OCI-LY7 (cell line): ENCODE measurements at regions not wholly inside any gene's neighbourhood (a gene's known extent, or its start where the extent isn't known, plus 50 kb on each side); places are given as distances from the start of the nearest gene placed in this dataset.

Source experiments
- BruUV-seq: library from RNA; stranded (reverse); fragments of 400-500 nt; replicated peaks from 2 replicates; lab custom pipeline; 2021; lab: Mats Ljungman, UMichigan
- CTCF ChIA-PET: fragments of 300-600 bp; sonication (Branson Sonifier 250); formaldehyde crosslinking; loops from one replicate; lab custom pipeline; 2022; ENCODE audit warnings: antibody characterized with exemption; ENCODE audit not compliant: unreplicated experiment; lab: Charles Lee
- POLR2A ChIA-PET: fragments of 300-600 bp; sonication (Branson Sonifier 250); formaldehyde crosslinking; loops from one replicate; lab custom pipeline; 2022; ENCODE audit warnings: antibody characterized with exemption; lab: Charles Lee
- DNase-seq: peaks from one replicate; pipeline ENCODE4 v3.0.0-alpha.2; 2015; ENCODE audit warnings: low spot score
- H2AFZ ChIP-seq: fragments of 200-600 bp; sonication (generic), shearing (Covaris generic); 2 replicates; pipeline ENCODE4 v1.6.1; 2014; ENCODE audit warnings: mild to moderate bottlenecking, antibody characterized with exemption, low read length, moderate library complexity
- H3K27ac ChIP-seq: fragments of 200-600 bp; sonication (generic); 2 replicates; pipeline ENCODE4 v1.5.1; 2014; ENCODE audit warnings: mixed run types, low read depth, mild to moderate bottlenecking, moderate library complexity, low read length, inconsistent platforms; ENCODE audit not compliant: poor library complexity, severe bottlenecking
- H3K36me3 ChIP-seq: fragments of 200-600 bp; sonication (generic); 2 replicates; pipeline ENCODE4 v1.6.1; 2014; ENCODE audit warnings: mild to moderate bottlenecking, antibody characterized with exemption, low read length, moderate library complexity, mixed read lengths; ENCODE audit not compliant: insufficient read depth
- H3K4me1 ChIP-seq: fragments of 200-600 bp; sonication (generic); 2 replicates; pipeline ENCODE4 v1.5.1; 2014; ENCODE audit warnings: mild to moderate bottlenecking, low read length; ENCODE audit not compliant: insufficient read depth, poor library complexity, severe bottlenecking
- H3K4me2 ChIP-seq: fragments of 200-600 bp; sonication (generic); 2 replicates; pipeline ENCODE4 v1.6.1; 2014; ENCODE audit warnings: mild to moderate bottlenecking, low read length
- H3K4me3 ChIP-seq: fragments of 200-600 bp; sonication (generic); 2 replicates; pipeline ENCODE4 v1.5.1; 2014; ENCODE audit warnings: mild to moderate bottlenecking, low read depth, low read length; ENCODE audit not compliant: poor library complexity, severe bottlenecking
- H3K79me2 ChIP-seq: fragments of 200-600 bp; sonication (generic); 2 replicates; pipeline ENCODE4 v1.6.1; 2016; ENCODE audit warnings: low read depth, mild to moderate bottlenecking, low read length, moderate library complexity, mixed read lengths; ENCODE audit not compliant: insufficient read depth
- H3K9me2 ChIP-seq: fragments of 200-600 bp; sonication (generic); 2 replicates; pipeline ENCODE4 v1.6.1; 2016; ENCODE audit warnings: mild to moderate bottlenecking, low read length, mixed read lengths; ENCODE audit not compliant: insufficient read depth
- H3K9me3 ChIP-seq: fragments of 200-600 bp; sonication (generic); 2 replicates; pipeline ENCODE4 v1.6.1; 2014; ENCODE audit warnings: mild to moderate bottlenecking, mixed run types, low read length, mixed read lengths
- H4K20me1 ChIP-seq: fragments of 200-600 bp; sonication (generic); 2 replicates; pipeline ENCODE4 v1.6.1; 2014; ENCODE audit warnings: mild to moderate bottlenecking, antibody characterized with exemption, low read length, moderate library complexity, mixed read lengths; ENCODE audit not compliant: insufficient read depth
- CTCF ChIP-seq: fragments of 200-600 bp; sonication (generic); conservative IDR thresholded peaks from 2 replicates; pipeline ENCODE4 v1.5.1; 2014; ENCODE audit warnings: mild to moderate bottlenecking, antibody characterized with exemption, low read length, moderate library complexity, mixed read lengths
- EZH2phosphoT487 ChIP-seq: fragments of 200-600 bp; sonication (generic); IDR thresholded peaks from 2 replicates; pipeline ENCODE4 v1.6.1; 2018; ENCODE audit warnings: low read depth, borderline replicate concordance, mild to moderate bottlenecking, mixed run types, antibody characterized with exemption, low read length, moderate library complexity, mixed read lengths
- intact Hi-C: fragments of 100-400 bp; cut with micrococcal nuclease; formaldehyde crosslinking; loops from one replicate; pipeline ENCODE4 v1.10.0; 2022; ENCODE audit not compliant: unreplicated experiment

DNA sequence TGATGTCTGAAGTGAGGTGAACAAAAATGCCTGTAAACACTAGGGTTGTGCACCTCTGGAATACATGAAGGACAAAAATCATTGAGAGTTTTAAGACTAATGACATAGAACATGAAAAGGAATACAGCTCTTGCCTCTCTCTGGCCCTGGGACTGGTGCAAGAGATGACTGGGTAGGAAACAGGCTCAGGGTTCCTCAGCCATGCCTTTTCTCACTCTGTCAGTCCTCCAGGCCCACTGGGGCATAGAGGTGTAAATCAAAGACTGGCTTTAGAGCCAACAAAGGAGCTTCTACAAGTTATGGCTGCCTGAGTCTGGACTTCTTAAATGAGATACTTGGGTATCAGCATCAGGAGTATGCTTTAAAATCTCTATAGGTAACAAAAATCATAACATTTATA is 554.7 kb upstream of the KCNMB2 start:
- TF ChIP-seq EZH2phosphoT487 (no peak), CTCF (no peak)
- H3K36me3 ChIP-seq: no peaks in the 10 kb centered on the region
- H4K20me1 ChIP-seq: no peaks in the 10 kb centered on the region
- no peaks in the 10 kb centered on the region for H3K9me3 ChIP-seq
- no TSS peak for BruUV-seq
- no peaks in the 10 kb centered on the region for H3K79me2 ChIP-seq
- no peak for DNase-seq
- no peak overlapping the region for H3K4me2 ChIP-seq
- CTCF ChIA-PET: no interaction called here
- no peak overlapping the region for H3K4me3 ChIP-seq
- no peaks in the 10 kb centered on the region for H3K9me2 ChIP-seq
- intact Hi-C loops: no loop called here
- no peak overlapping the region for H3K27ac ChIP-seq
- POLR2A ChIA-PET: no interaction called here
- no peaks in the 10 kb centered on the region for H3K4me1 ChIP-seq
- no peak overlapping the region for H2AFZ ChIP-seq

DNA sequence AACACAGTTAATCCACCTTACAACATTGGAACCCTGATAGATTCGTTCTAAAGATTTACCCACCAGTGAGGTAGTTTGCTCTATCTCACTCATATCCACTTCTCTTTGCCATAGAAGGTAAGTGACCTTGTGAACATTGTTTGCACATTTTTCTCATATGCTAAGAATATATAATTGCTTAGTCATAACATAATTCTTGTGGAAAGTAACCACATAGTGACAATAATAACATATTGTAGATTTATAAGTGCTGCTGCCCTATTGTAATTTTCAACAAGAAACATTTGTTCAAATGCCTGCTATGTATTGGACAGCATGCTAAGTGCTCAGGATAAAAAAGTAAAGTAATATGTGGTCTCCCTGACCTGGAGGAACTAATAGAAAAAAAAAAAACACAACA is 554.2 kb upstream of the KCNMB2 start:
- intact Hi-C loops: no loop called here
- TF ChIP-seq CTCF: no peak
- TF ChIP-seq EZH2phosphoT487: no peak
- H3K4me3 ChIP-seq: no peak overlapping the region
- H3K79me2 ChIP-seq: no peaks in the 10 kb centered on the region
- no TSS peak for BruUV-seq
- no peak for DNase-seq
- H3K4me2 ChIP-seq: no peak overlapping the region
- no peaks in the 10 kb centered on the region for H4K20me1 ChIP-seq
- no peaks in the 10 kb centered on the region for H3K4me1 ChIP-seq
- no peaks in the 10 kb centered on the region for H3K9me3 ChIP-seq
- ChIA-PET POLR2A (no interaction called here), CTCF (no interaction called here)
- H2AFZ ChIP-seq: no peak overlapping the region
- no peaks in the 10 kb centered on the region for H3K36me3 ChIP-seq
- H3K9me2 ChIP-seq: no peaks in the 10 kb centered on the region
- H3K27ac ChIP-seq: no peak overlapping the region

GRCh38 chr3:177983320-177983719 is 552.9 kb upstream of the KCNMB2 start:
- Histone ChIP-seq H2AFZ (no peak overlapping the region), H3K9me3 (no peaks in the 10 kb centered on the region), H3K4me3 (no peak overlapping the region), H3K27ac (no peak overlapping the region), H3K4me2 (no peak overlapping the region), H3K9me2 (no peaks in the 10 kb centered on the region), H3K79me2 (no peaks in the 10 kb centered on the region), H4K20me1 (no peaks in the 10 kb centered on the region), H3K4me1 (no peaks in the 10 kb centered on the region), H3K36me3 (no peaks in the 10 kb centered on the region)
- TF ChIP-seq CTCF: no peak
- TF ChIP-seq EZH2phosphoT487: no peak
- CTCF ChIA-PET: no interaction called here
- no peak for DNase-seq
- no TSS peak for BruUV-seq
- intact Hi-C loops: no loop called here
- POLR2A ChIA-PET: interaction anchor here (0.6 to 0.7 kb wide), 2 partner anchors 8 to 43 kb away, joined by 3 read pairs; no protein-coding TSS in a partner anchor
